HEK293 (cell line): ENCODE measurements at regions not wholly inside any gene's neighbourhood (a gene's known extent, or its start where the extent isn't known, plus 50 kb on each side); places are given as distances from the start of the nearest gene placed in this dataset.

ENCODE experiments used
- AEBP2 ChIP-seq: fragments of 450-650 bp; formaldehyde crosslinking; IDR thresholded peaks from 2 replicates; pipeline ENCODE4 v1.5.1; 2016; ENCODE audit warnings: missing biosample characterization, missing genetic modification characterization, borderline replicate concordance
- KLF17 ChIP-seq: fragments of 450-650 bp; formaldehyde crosslinking; IDR thresholded peaks from 2 replicates; pipeline ENCODE4 v1.5.1; 2016; ENCODE audit warnings: missing biosample characterization, missing genetic modification characterization
- PATZ1 ChIP-seq: fragments of 450-650 bp; formaldehyde crosslinking; IDR thresholded peaks from 2 replicates; pipeline ENCODE4 v1.5.1; 2016; ENCODE audit warnings: missing biosample characterization, missing genetic modification characterization
- PRDM4 ChIP-seq: fragments of 450-650 bp; formaldehyde crosslinking; IDR thresholded peaks from 2 replicates; pipeline ENCODE4 v1.5.1; 2017; ENCODE audit warnings: missing biosample characterization, missing genetic modification characterization
- REPIN1 ChIP-seq: fragments of 450-650 bp; formaldehyde crosslinking; IDR thresholded peaks from 2 replicates; pipeline ENCODE4 v1.5.1; 2017; ENCODE audit warnings: missing biosample characterization, missing genetic modification characterization, low read depth
- SCRT1 ChIP-seq: fragments of 450-650 bp; formaldehyde crosslinking; IDR thresholded peaks from 2 replicates; pipeline ENCODE4 v1.5.1; 2016; ENCODE audit warnings: missing biosample characterization, missing genetic modification characterization, borderline replicate concordance
- SCRT2 ChIP-seq: fragments of 450-650 bp; formaldehyde crosslinking; IDR thresholded peaks from 2 replicates; pipeline ENCODE4 v1.5.1; 2016; ENCODE audit warnings: missing biosample characterization, missing genetic modification characterization
- TSHZ1 ChIP-seq: fragments of 450-650 bp; formaldehyde crosslinking; IDR thresholded peaks from 2 replicates; pipeline ENCODE4 v1.5.1; 2016; ENCODE audit warnings: missing biosample characterization, missing genetic modification characterization, borderline replicate concordance
- ZBTB1 ChIP-seq: fragments of 450-650 bp; formaldehyde crosslinking; IDR thresholded peaks from 2 replicates; pipeline ENCODE4 v1.5.1; 2016; ENCODE audit warnings: missing biosample characterization, missing genetic modification characterization
- ZFHX2 ChIP-seq: fragments of 450-650 bp; formaldehyde crosslinking; conservative IDR thresholded peaks from 2 replicates; pipeline ENCODE4 v1.5.1; 2016; ENCODE audit warnings: missing biosample characterization, missing genetic modification characterization
- ZFP37 ChIP-seq: fragments of 450-650 bp; formaldehyde crosslinking; IDR thresholded peaks from 2 replicates; pipeline ENCODE4 v1.5.1; 2016; ENCODE audit warnings: missing biosample characterization, missing genetic modification characterization
- ZNF146 ChIP-seq: fragments of 450-650 bp; formaldehyde crosslinking; IDR thresholded peaks from 2 replicates; pipeline ENCODE4 v1.5.1; 2016; ENCODE audit warnings: missing biosample characterization, missing genetic modification characterization
- ZNF155 ChIP-seq: fragments of 450-650 bp; formaldehyde crosslinking; IDR thresholded peaks from 2 replicates; pipeline ENCODE4 v1.5.1; 2016; ENCODE audit warnings: missing biosample characterization, missing genetic modification characterization
- ZNF174 ChIP-seq: fragments of 450-650 bp; formaldehyde crosslinking; IDR thresholded peaks from 2 replicates; pipeline ENCODE4 v1.5.0; 2017; ENCODE audit warnings: missing biosample characterization, mild to moderate bottlenecking, missing genetic modification characterization
- ZNF18 ChIP-seq: fragments of 450-650 bp; formaldehyde crosslinking; IDR thresholded peaks from 2 replicates; pipeline ENCODE4 v1.5.1; 2016; ENCODE audit warnings: missing biosample characterization, missing genetic modification characterization
- ZNF239 ChIP-seq: fragments of 450-650 bp; formaldehyde crosslinking; IDR thresholded peaks from 2 replicates; pipeline ENCODE4 v1.5.1; 2016; ENCODE audit warnings: missing biosample characterization, missing genetic modification characterization
- ZNF248 ChIP-seq: fragments of 450-650 bp; formaldehyde crosslinking; IDR thresholded peaks from 2 replicates; pipeline ENCODE4 v1.5.1; 2017; ENCODE audit warnings: missing biosample characterization, missing genetic modification characterization
- ZNF335 ChIP-seq: fragments of 450-650 bp; formaldehyde crosslinking; conservative IDR thresholded peaks from 2 replicates; pipeline ENCODE4 v1.5.1; 2016; ENCODE audit warnings: missing biosample characterization, missing genetic modification characterization
- ZNF354C ChIP-seq: fragments of 450-650 bp; formaldehyde crosslinking; IDR thresholded peaks from 2 replicates; pipeline ENCODE4 v1.5.1; 2016; ENCODE audit warnings: missing biosample characterization, missing genetic modification characterization, low read depth, borderline replicate concordance
- ZNF530 ChIP-seq: fragments of 450-650 bp; formaldehyde crosslinking; IDR thresholded peaks from 2 replicates; pipeline ENCODE4 v1.5.1; 2016; ENCODE audit warnings: low read depth, missing biosample characterization, missing genetic modification characterization
- ZNF600 ChIP-seq: fragments of 450-650 bp; formaldehyde crosslinking; IDR thresholded peaks from 2 replicates; pipeline ENCODE4 v1.5.1; 2016; ENCODE audit warnings: missing biosample characterization, missing genetic modification characterization
- ZNF645 ChIP-seq: fragments of 450-650 bp; formaldehyde crosslinking; IDR thresholded peaks from 2 replicates; pipeline ENCODE4; 2016; ENCODE audit warnings: missing biosample characterization, missing genetic modification characterization
- ZNF660 ChIP-seq: fragments of 450-650 bp; IDR thresholded peaks from 2 replicates; pipeline ENCODE4 v1.5.1; 2018; ENCODE audit warnings: missing biosample characterization, mild to moderate bottlenecking, missing genetic modification characterization
- ZNF701 ChIP-seq: fragments of 450-650 bp; formaldehyde crosslinking; IDR thresholded peaks from 2 replicates; pipeline ENCODE4 v1.5.1; 2016; ENCODE audit warnings: missing biosample characterization, missing genetic modification characterization
- ZNF768 ChIP-seq: fragments of 450-650 bp; formaldehyde crosslinking; IDR thresholded peaks from 2 replicates; pipeline ENCODE4 v1.5.1; 2018; ENCODE audit warnings: missing biosample characterization, mild to moderate bottlenecking, missing genetic modification characterization
- ZNF837 ChIP-seq: fragments of 450-650 bp; formaldehyde crosslinking; IDR thresholded peaks from 2 replicates; pipeline ENCODE4 v1.5.1; 2016; ENCODE audit warnings: missing biosample characterization, missing genetic modification characterization
- ZXDB ChIP-seq: fragments of 450-650 bp; formaldehyde crosslinking; IDR thresholded peaks from 2 replicates; pipeline ENCODE4 v1.5.1; 2016; ENCODE audit warnings: missing biosample characterization, missing genetic modification characterization

GRCh38 chr15:58361273-58361759, 70.5 kb upstream of the LIPC start (continued):
- TF ChIP-seq PATZ1, result peak; percentile 61
- no peak for TF ChIP-seq ZNF837
- TF ChIP-seq ZNF660, result peak; percentile 86; the same call in 1 of the 2 replicates
- TF ChIP-seq SCRT2 (tag by site-specific recombination), result peak; percentile 70
- peak; percentile 78; the same call in 1 of the 2 replicates for TF ChIP-seq TSHZ1 (tag by site-specific recombination)
- TF ChIP-seq AEBP2 (tag by site-specific recombination), result no peak
- TF ChIP-seq ZFP37, result no peak
- TF ChIP-seq ZNF768, result no peak
- no peak for TF ChIP-seq ZNF155 (tag by site-specific recombination)
- TF ChIP-seq ZFHX2, result no peak
- no peak for TF ChIP-seq ZNF174 (tag by site-specific recombination)
- TF ChIP-seq ZNF600 (tag by site-specific recombination), result peak; percentile 80
- no peak for TF ChIP-seq KLF17
- TF ChIP-seq ZNF701 (tag by site-specific recombination), result no peak
- TF ChIP-seq REPIN1, result no peak
- no peak for TF ChIP-seq ZNF239
- peak; percentile 91 for TF ChIP-seq ZNF18 (tag by site-specific recombination)
- TF ChIP-seq PRDM4, result peak; percentile 90
- TF ChIP-seq ZNF645 (tag by site-specific recombination), result no peak; the same call in 1 of the 2 replicates
- 0 out of 2 replicates have a peak, but pooled peaks have one; percentile 23 for TF ChIP-seq SCRT1 (tag by site-specific recombination)
- no peak for TF ChIP-seq ZNF335 (tag by site-specific recombination)
- no peak for TF ChIP-seq ZNF354C (tag by site-specific recombination)
- TF ChIP-seq ZNF146 (tag by site-specific recombination), result 0 out of 2 replicates have a peak, but pooled peaks have one; percentile 28
- TF ChIP-seq ZNF248 (tag by site-specific recombination), result no peak
- TF ChIP-seq ZBTB1 (tag by site-specific recombination), result peak; percentile 72; the same call in 1 of the 2 replicates
- peak; percentile 84 for TF ChIP-seq ZXDB
- TF ChIP-seq ZNF530 (tag by site-specific recombination), result no peak
